HCT116 (cell line): ENCODE measurements at regions not wholly inside any gene's neighbourhood (a gene's known extent, or its start where the extent isn't known, plus 50 kb on each side); places are given as distances from the start of the nearest gene placed in this dataset.

Source experiments
- ATAC-seq: fragments of 200-7000 bp; cut with Tn5 transposase; 2 replicates; pipeline ENCODE4 v1.9.1; 2020; ENCODE audit warnings: mild to moderate bottlenecking, moderate library complexity
- BruUV-seq: library from RNA; stranded (reverse); fragments of 400-500 nt; replicated peaks from 2 replicates; lab custom pipeline; 2021; lab: Mats Ljungman, UMichigan
- CTCF ChIA-PET: fragments of 300-600 bp; sonication (Branson Sonifier 250); formaldehyde crosslinking; loops from one replicate; lab custom pipeline; 2021; ENCODE audit warnings: antibody characterized with exemption; lab: Charles Lee
- POLR2A ChIA-PET: fragments of 300-600, 350-600 bp; sonication (Branson Sonifier 250); formaldehyde crosslinking; loops from one replicate; lab custom pipeline; 2021; ENCODE audit warnings: antibody characterized with exemption; lab: Charles Lee
- RAD21 ChIA-PET, 2 experiments: fragments of 300-600 bp; sonication (Branson Sonifier 250); formaldehyde crosslinking; loops; one replicate each; lab custom pipeline; 2023; ENCODE audit warnings: low total read pairs in 2 of 2; ENCODE audit not compliant: uncharacterized antibody in 2 of 2, unreplicated experiment in 2 of 2, low non-redundant PET in 1 of 2; lab: Charles Lee
- DNase-seq: peaks from one replicate; pipeline ENCODE4 v3.0.0-alpha.2; 2010; ENCODE audit warnings: low read depth, low spot score
- H2AFZ ChIP-seq: fragments of 200-600 bp; shearing (Covaris generic), sonication (generic); 2 replicates; pipeline ENCODE4 v1.6.1; 2017; ENCODE audit warnings: low read depth, mixed run types, mixed read lengths, antibody characterized with exemption, low read length; ENCODE audit not compliant: poor library complexity, severe bottlenecking
- H3K27ac ChIP-seq: 2 replicates; pipeline ENCODE4 v1.5.1; 2012; ENCODE audit warnings: low read depth, low read length
- H3K27me3 ChIP-seq: fragments of 200-600 bp; sonication (generic); 2 replicates; pipeline ENCODE4 v1.6.1; 2016; ENCODE audit warnings: mixed run types, low read length, mixed read lengths; ENCODE audit not compliant: insufficient read depth
- H3K36me3 ChIP-seq, 2 experiments: fragments of 200-500 bp in 1 of 2; fragments of 200-600 bp in 1 of 2; sonication (Bioruptor generic) in 1 of 2; sonication (generic) in 1 of 2; 2 replicates each; pipeline versions ENCODE4 v1.5.1 to v1.6.1; 2014 to 2016; ENCODE audit warnings: low read length in 2 of 2, inconsistent platforms in 1 of 2, mixed read lengths in 1 of 2, mixed run types in 1 of 2; ENCODE audit not compliant: insufficient read depth in 2 of 2, control insufficient read depth in 1 of 2
- H3K4me1 ChIP-seq, 2 experiments: fragments of 200-600 bp in 1 of 2; sonication (generic) in 1 of 2; 2 replicates each; pipeline versions ENCODE4 v1.5.1 to v1.6.1; 2012 to 2017; ENCODE audit warnings: low read length in 2 of 2, inconsistent platforms in 1 of 2, mild to moderate bottlenecking in 1 of 2, mixed read lengths in 1 of 2, mixed run types in 1 of 2, moderate library complexity in 1 of 2; ENCODE audit not compliant: insufficient read depth in 2 of 2, control insufficient read depth in 1 of 2
- H3K4me2 ChIP-seq: fragments of 200-600 bp; sonication (generic); 2 replicates; pipeline ENCODE4 v1.6.1; 2017; ENCODE audit warnings: mixed run types, low read length, mixed read lengths
- H3K4me3 ChIP-seq, 2 experiments: fragments of 200-600 bp in 1 of 2; sonication (generic) in 1 of 2; replicated peaks in 1 of 2; 2 replicates each; pipeline ENCODE4 v1.5.1; 2011 to 2016; ENCODE audit warnings: low read length in 2 of 2, control low read depth in 1 of 2, low read depth in 1 of 2, mild to moderate bottlenecking in 1 of 2, mixed read lengths in 1 of 2, mixed run types in 1 of 2
- H3K79me2 ChIP-seq: fragments of 200-600 bp; sonication (generic); 2 replicates; pipeline ENCODE4 v1.6.1; 2017; ENCODE audit warnings: mild to moderate bottlenecking, mixed run types, low read length, moderate library complexity, mixed read lengths; ENCODE audit not compliant: insufficient read depth
- H3K9ac ChIP-seq: fragments of 200-600 bp; sonication (generic); 2 replicates; pipeline ENCODE4 v1.6.1; 2016; ENCODE audit warnings: low read length, mixed read lengths
- H3K9me2 ChIP-seq: fragments of 200-600 bp; sonication (generic), shearing (Covaris generic); 2 replicates; pipeline ENCODE4 v1.6.1; 2017; ENCODE audit warnings: mixed run types, mild to moderate bottlenecking, moderate library complexity; ENCODE audit not compliant: insufficient read depth
- H3K9me3 ChIP-seq, 2 experiments: fragments of 200-500 bp in 1 of 2; fragments of 200-600 bp in 1 of 2; sonication (Bioruptor generic) in 1 of 2; sonication (generic) in 1 of 2; 2 replicates each; pipeline ENCODE4 v1.6.1; 2014 to 2017; ENCODE audit warnings: low read length in 2 of 2, mixed read lengths in 2 of 2, inconsistent platforms in 1 of 2, low read depth in 1 of 2, mild to moderate bottlenecking in 1 of 2, mixed run types in 1 of 2, moderate library complexity in 1 of 2; ENCODE audit not compliant: control insufficient read depth in 1 of 2, insufficient read depth in 1 of 2
- H4K20me1 ChIP-seq: fragments of 200-600 bp; sonication (generic), shearing (Covaris generic); 2 replicates; pipeline ENCODE4 v1.6.1; 2017; ENCODE audit warnings: mixed run types, mild to moderate bottlenecking, moderate library complexity; ENCODE audit not compliant: insufficient read depth
- CBX3 ChIP-seq: IDR thresholded peaks from 2 replicates; pipeline ENCODE4 v1.6.1; 2012; ENCODE audit warnings: low read depth
- ELF1 ChIP-seq: IDR thresholded peaks from 2 replicates; pipeline ENCODE4 v1.6.1; 2012; ENCODE audit warnings: low read depth, borderline replicate concordance
- EZH2 ChIP-seq: fragments of 200-600 bp; sonication (generic); IDR thresholded peaks from 2 replicates; pipeline ENCODE4 v1.6.1; 2017; ENCODE audit warnings: antibody characterized with exemption, mixed run types
- EZH2phosphoT487 ChIP-seq: fragments of 200-600 bp; IDR thresholded peaks from 2 replicates; pipeline ENCODE4 v1.6.1; 2018; ENCODE audit warnings: antibody characterized with exemption, borderline replicate concordance
- JUND ChIP-seq: IDR thresholded peaks from 2 replicates; pipeline ENCODE4 v1.6.1; 2012
- SRF ChIP-seq: IDR thresholded peaks from 2 replicates; pipeline ENCODE4 v1.6.1; 2012; ENCODE audit warnings: low read depth
- YY1 ChIP-seq: IDR thresholded peaks from 2 replicates; pipeline ENCODE4 v1.6.1; 2011; ENCODE audit warnings: low read length, low read depth, moderate library complexity, mild to moderate bottlenecking; ENCODE audit not compliant: insufficient replicate concordance; ENCODE audit errors: extremely low read depth
- intact Hi-C: fragments of 100-400 bp; cut with micrococcal nuclease; formaldehyde crosslinking; loops from 2 replicates; pipeline ENCODE4 v1.10.0; 2022
- TF ChIP-seq, protein P1 (sequence below): IDR thresholded peaks from 2 replicates; pipeline ENCODE4 v1.6.1; 2012
- TF ChIP-seq, protein P2 (sequence below): IDR thresholded peaks from 2 replicates; pipeline ENCODE4 v1.6.1; 2012

DNA sequence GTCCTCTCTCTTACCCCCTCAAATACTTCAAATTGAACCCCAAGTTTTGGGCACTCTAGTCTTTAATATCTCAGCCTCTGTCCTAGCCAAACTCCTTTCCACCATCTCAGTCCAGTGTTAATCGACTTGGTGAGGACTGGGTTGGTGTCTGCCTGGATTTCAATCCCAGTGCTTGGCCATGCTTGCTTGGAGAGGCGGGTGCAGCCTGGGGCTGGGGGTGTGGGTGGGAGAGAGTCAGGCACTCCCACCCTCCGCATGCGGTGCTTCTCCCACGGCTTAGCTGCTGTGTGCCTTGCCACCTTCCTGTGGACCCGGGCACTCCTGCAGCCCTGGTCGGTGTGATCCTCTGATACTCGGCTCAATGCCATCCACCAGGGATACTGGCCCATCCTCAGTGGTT is 220.8 kb upstream of the HDAC4 start (continued):
- TF ChIP-seq, protein P1, sequence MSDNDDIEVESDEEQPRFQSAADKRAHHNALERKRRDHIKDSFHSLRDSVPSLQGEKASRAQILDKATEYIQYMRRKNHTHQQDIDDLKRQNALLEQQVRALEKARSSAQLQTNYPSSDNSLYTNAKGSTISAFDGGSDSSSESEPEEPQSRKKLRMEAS = no peak
- TF ChIP-seq EZH2 (no peak), EZH2phosphoT487 (no peak), JUND (no peak)

DNA sequence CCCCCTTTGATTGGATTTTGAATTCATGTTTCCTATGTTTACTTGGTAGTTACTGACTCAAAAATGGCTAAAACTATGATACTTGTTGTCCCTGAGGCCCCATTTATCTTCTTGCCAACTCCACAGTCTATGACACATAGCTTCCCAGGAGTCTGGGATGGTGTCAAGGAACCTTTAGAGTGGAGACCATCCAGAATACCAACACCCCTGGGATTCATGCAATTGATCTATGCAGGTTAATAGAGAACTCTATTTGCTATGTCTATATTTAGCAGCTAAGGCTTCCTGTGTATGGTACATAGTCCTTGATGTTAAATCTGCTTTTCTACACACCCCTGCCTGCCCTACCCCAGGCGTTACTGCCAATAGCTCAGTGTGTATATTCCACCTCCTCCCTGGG is 218.5 kb upstream of the HDAC4 start:
- Histone ChIP-seq H3K4me2 (no peak overlapping the region), H3K9me2 (no peaks in the 10 kb centered on the region), H3K27me3 (no peaks in the 10 kb centered on the region), H3K4me1 (no peaks in the 10 kb centered on the region), H3K4me3 (no peak overlapping the region), H3K79me2 (no peaks in the 10 kb centered on the region), H3K27ac (no peak overlapping the region), H4K20me1 (no peaks in the 10 kb centered on the region), H3K9me3 (0 out of 4 replicates have a peak, but pooled peaks cover 0 to 5% of the 10 kb centered on the region in 2 experiments), H3K9ac (no peak overlapping the region), H2AFZ (no peak overlapping the region), H3K36me3 (no peaks in the 10 kb centered on the region)
- ChIA-PET RAD21 (no interaction called here), CTCF (no interaction called here), POLR2A (no interaction called here)
- ATAC-seq (no peak), DNase-seq (no peak)
- intact Hi-C loops = no loop called here
- TF ChIP-seq YY1 (no peak), ELF1 (no peak), CBX3 (no peak), SRF (no peak)
- TF ChIP-seq, protein P2, sequence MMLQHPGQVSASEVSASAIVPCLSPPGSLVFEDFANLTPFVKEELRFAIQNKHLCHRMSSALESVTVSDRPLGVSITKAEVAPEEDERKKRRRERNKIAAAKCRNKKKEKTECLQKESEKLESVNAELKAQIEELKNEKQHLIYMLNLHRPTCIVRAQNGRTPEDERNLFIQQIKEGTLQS = no peak
- no TSS peak for BruUV-seq

DNA sequence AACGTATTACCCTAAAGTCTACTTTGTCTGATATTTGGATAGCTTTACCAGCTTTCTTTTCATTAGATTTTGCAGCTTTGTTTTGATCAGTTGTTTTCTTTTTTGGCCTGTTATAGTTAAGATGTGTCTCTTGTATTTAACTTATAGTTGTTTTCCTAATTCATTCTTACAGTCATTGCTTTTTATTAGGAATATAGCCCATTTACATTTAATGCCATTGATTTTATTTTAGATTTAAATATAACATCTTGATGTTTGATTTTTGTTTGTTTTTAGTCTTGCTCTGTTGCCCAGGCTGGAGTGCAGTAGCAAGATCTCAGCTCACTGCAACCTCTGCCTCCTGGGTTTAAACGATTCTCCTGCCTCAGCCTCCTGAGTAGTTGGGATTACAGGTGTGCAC is 215.9 kb upstream of the HDAC4 start:
- Histone ChIP-seq H3K4me2 (no peak overlapping the region), H3K9me2 (no peaks in the 10 kb centered on the region), H3K4me3 (no peak overlapping the region), H4K20me1 (no peaks in the 10 kb centered on the region), H3K79me2 (no peaks in the 10 kb centered on the region), H3K27me3 (no peaks in the 10 kb centered on the region), H3K36me3 (no peaks in the 10 kb centered on the region), H2AFZ (no peak overlapping the region), H3K4me1 (no peaks in the 10 kb centered on the region), H3K9ac (no peak overlapping the region), H3K27ac (no peak overlapping the region), H3K9me3 (0 out of 4 replicates have a peak, but pooled peaks cover 0 to 5% of the 10 kb centered on the region in 2 experiments)
- intact Hi-C loops = no loop called here
- DNase-seq (no peak), ATAC-seq (no peak)
- no TSS peak for BruUV-seq
- ChIA-PET POLR2A (no interaction called here), RAD21 (no interaction called here), CTCF (no interaction called here)
- TF ChIP-seq, protein P2 = no peak
